Activated CD4-positive, alpha-beta T cell treated with anti-CD3 and anti-CD28 coated beads, Interleukin-2, amount 10 ng/mL, durations not matched to agents 24 days and 14 days (primary cell): ENCODE measurements at regions not wholly inside any gene's neighbourhood (a gene's known extent, or its start where the extent isn't known, plus 50 kb on each side); places are given as distances from the start of the nearest gene placed in this dataset.

Experiments used
- DNase-seq: peaks from one replicate; pipeline ENCODE4 v3.0.0; 2022
- H3K27ac Mint-ChIP-seq: one replicate; pipeline ENCODE4 v1.8.0; 2022; ENCODE audit warnings: mild to moderate bottlenecking, mixed read lengths
- H3K27me3 Mint-ChIP-seq: one replicate; pipeline ENCODE4 v1.8.0; 2022; ENCODE audit warnings: mixed read lengths
- H3K36me3 Mint-ChIP-seq: one replicate; pipeline ENCODE4 v1.8.0; 2022; ENCODE audit warnings: low read depth, mild to moderate bottlenecking, mixed read lengths
- H3K4me1 Mint-ChIP-seq: one replicate; pipeline ENCODE4 v1.8.0; 2021; ENCODE audit warnings: mixed read lengths
- H3K4me3 Mint-ChIP-seq: one replicate; pipeline ENCODE4 v1.8.0; 2022; ENCODE audit warnings: mild to moderate bottlenecking, moderate library complexity, mixed read lengths
- H3K9me3 Mint-ChIP-seq: one replicate; pipeline ENCODE4 v1.8.0; 2021; ENCODE audit warnings: mixed read lengths
- intact Hi-C: fragments of 100-400 bp; cut with micrococcal nuclease; formaldehyde crosslinking; loops from one replicate; pipeline ENCODE4 v1.15.1; 2023

DNA sequence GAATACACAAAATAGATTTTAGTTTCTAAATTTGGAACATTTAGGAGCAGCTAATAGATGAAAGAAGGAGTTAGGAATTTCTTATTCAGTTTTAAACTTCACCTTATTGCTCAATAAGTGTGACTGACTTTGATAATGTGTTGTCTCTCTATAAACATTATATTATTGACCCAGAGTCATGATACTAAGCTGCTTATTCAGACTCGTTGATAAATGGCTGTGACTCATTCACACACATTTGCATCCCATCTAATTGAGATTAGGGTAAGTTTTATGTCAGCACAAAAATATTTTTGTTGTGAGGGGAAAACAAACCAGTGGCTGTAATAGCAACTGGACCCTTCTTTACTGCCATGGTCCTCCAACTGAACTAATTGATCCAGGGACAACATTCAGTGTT lies 137.6 kb downstream of the GOLIM4 start:
- intact Hi-C loops, result no loop called here
- no peaks in the 10 kb centered on the region for H3K4me1 Mint-ChIP-seq
- H3K36me3 Mint-ChIP-seq, result no peaks in the 10 kb centered on the region
- H3K27me3 Mint-ChIP-seq, result peaks cover 2% of the 10 kb centered on the region
- no peak overlapping the region for H3K4me3 Mint-ChIP-seq
- H3K9me3 Mint-ChIP-seq, result no peaks in the 10 kb centered on the region
- no peak for DNase-seq
- no peak overlapping the region for H3K27ac Mint-ChIP-seq

DNA sequence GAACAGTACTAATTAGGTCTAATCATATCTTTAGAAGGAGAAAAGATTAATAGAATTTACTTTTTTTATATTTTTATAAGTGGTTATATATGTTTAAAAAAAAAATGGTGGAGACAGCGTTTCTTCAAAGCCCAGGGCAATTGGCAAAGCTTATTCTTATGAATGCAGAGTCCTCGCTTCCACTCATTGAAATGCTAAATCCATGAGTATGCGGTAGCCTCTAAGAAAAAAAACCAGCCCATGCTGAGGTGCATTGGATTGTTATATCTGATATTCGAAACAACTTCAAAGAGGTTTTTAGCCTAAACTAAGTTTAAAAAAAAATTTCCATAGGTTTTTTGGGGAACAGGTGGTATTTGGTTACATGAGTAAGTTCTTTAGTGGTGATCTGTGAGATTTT lies 142.8 kb downstream of the GOLIM4 start:
- Mint-ChIP-seq H3K27me3 (no peaks in the 10 kb centered on the region), H3K9me3 (no peaks in the 10 kb centered on the region), H3K27ac (no peak overlapping the region), H3K36me3 (no peaks in the 10 kb centered on the region), H3K4me1 (no peaks in the 10 kb centered on the region), H3K4me3 (no peak overlapping the region)
- intact Hi-C loops, result no loop called here
- DNase-seq, result no peak

DNA sequence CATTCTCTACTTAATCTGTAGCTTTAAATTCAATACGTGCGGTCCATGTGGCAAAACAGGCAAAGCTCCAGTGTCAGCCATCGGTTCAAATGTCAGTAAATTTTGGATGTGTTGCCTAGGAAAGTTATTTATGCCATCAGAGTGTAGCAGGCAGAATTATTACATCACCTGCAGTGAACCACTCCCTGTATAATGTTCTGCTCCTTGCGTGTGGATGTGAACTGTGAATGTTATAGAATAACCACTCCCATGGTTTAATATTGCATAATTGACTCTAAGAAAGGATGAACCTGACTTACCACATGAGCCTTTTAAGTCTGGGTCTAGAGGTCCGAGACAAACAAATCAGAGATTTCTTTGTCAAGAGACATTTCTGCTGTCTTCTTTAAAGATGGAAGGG lies 145.5 kb downstream of the GOLIM4 start:
- Mint-ChIP-seq H3K27ac (no peak overlapping the region), H3K9me3 (no peaks in the 10 kb centered on the region), H3K4me1 (no peaks in the 10 kb centered on the region), H3K36me3 (no peaks in the 10 kb centered on the region), H3K27me3 (peaks cover 2% of the 10 kb centered on the region), H3K4me3 (no peak overlapping the region)
- DNase-seq, result no peak
- intact Hi-C loops, result no loop called here

DNA sequence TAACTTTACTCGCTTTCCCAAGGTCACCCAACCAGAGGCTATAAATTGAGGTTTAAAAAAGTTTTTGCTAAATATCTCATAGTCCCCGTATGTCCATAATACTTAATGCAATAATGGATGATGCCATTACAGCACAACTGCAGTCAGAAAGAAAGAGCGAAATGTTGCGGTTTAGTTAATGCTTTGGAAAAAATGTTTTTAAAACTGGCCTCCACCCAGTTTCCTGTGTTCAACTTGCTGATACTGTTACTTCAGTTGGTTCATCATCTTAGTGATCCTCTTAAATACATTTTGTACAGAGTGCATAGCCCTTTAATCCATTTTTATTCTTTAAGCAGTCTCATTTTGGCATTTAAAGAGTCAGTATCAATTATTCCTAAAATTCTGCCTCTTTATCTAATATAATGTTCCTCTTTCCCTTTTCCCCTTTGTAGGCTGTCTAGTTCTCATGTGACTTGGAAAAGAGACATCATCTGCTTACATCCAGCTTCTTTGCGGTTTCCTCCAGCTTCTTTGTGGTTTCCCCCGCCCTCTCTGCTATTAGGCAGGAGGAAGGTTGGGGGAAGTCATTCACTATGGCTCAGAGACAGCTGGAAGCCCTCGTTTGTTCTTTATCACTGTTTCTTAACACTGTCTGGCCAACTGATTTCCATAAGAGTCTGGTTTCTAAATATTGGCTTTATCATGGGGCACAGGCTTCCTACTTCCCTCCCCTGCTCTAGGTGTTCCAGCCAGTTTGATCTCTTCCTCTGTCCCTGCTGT lies 154.3 kb downstream of the GOLIM4 start:
- intact Hi-C loops, result loop anchor here (2.0 kb wide), 1 partner anchor 61 kb away; no protein-coding TSS in a partner anchor
- Mint-ChIP-seq H3K27me3 (peaks cover 1% of the 10 kb centered on the region), H3K4me3 (no peak overlapping the region), H3K36me3 (no peaks in the 10 kb centered on the region), H3K9me3 (no peaks in the 10 kb centered on the region), H3K27ac (no peak overlapping the region), H3K4me1 (no peaks in the 10 kb centered on the region)
- DNase-seq, result no peak

DNA sequence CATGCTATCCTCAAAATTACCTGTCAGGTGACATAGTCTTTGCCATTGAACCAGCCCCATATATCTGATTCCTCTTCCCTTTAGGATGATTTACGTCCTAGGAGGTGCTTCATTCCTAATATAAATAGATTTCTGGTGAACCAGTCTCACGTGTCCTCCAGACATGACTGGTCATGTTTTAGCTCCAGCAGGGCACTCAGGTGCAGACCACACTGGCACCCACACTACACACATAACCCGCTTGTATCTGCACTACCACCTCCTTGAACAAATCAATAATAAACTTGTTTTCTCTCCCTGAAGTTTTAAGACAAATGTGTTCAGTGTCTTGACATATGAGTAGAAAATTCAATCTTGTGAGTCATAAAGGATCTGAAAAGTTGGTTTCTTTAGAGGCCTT lies 155.5 kb downstream of the GOLIM4 start:
- Mint-ChIP-seq H3K9me3 (no peaks in the 10 kb centered on the region), H3K27me3 (peaks cover 1% of the 10 kb centered on the region), H3K4me3 (no peak overlapping the region), H3K4me1 (no peaks in the 10 kb centered on the region), H3K27ac (no peak overlapping the region), H3K36me3 (no peaks in the 10 kb centered on the region)
- no peak for DNase-seq
- intact Hi-C loops, result loop anchor here (2.0 kb wide), 1 partner anchor 63 kb away; no protein-coding TSS in a partner anchor

DNA sequence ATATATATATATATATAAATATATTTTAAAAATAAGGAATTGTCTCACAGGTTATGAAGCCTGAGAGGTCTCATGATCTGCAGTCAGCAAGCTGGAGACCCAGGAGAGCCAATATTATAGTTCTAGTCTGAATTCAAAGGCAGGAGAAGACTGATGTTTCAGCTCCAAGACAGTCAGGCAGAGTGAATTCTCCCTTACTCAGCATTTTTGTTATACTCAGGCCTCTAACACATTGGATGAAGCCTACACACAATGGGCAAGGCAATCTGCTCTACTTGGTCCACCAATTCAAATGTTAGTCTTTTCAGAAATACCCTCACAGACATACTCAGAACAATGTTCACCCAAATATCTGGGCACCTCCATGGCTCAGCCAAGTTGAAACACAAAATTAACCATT lies 157.2 kb downstream of the GOLIM4 start:
- no peak overlapping the region for H3K27ac Mint-ChIP-seq
- peaks cover 1% of the 10 kb centered on the region for H3K27me3 Mint-ChIP-seq
- DNase-seq, result no peak
- H3K4me1 Mint-ChIP-seq, result no peaks in the 10 kb centered on the region
- H3K4me3 Mint-ChIP-seq, result no peak overlapping the region
- intact Hi-C loops, result no loop called here
- no peaks in the 10 kb centered on the region for H3K9me3 Mint-ChIP-seq
- H3K36me3 Mint-ChIP-seq, result no peaks in the 10 kb centered on the region

DNA sequence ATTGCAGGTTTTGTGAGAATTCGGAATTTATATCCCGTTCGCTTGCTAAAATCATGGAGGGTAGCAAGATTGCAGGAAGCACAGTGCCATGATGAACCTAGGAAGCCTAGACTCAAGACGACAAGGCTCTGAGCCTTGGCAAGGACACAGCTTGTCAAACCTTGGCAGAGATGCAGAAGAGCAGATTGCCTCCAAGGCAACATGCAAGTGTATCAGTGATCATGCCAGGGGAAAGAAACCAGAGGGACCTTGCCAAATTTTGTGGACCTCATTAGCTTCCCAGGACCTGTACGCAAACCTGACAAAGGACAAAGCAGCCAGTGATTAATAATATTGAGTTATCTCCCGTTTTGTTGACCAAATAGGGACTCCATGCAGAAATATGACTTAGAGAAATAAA lies 159.7 kb downstream of the GOLIM4 start:
- H3K27me3 Mint-ChIP-seq, result no peaks in the 10 kb centered on the region

DNA sequence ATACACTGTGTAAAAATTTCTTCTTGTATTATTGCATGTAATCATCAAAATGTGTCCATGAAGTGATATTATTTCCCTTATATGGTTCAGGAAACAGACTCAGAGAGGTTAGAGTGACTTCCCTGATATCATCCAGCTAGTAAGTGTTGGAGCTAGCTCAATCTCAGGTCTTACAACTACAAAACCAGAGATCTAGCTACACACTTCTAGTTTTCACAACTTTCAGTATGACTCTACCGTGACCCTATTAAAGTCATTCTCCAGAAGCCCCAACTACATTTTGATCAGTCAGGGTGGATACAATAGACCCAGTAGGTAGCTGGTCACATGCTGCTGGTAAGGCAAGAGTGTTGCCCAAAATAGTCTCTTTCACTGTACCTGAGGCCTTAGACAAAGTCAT lies 165.3 kb downstream of the GOLIM4 start:
- H3K27ac Mint-ChIP-seq, result no peak overlapping the region
- no peaks in the 10 kb centered on the region for H3K27me3 Mint-ChIP-seq
- no peak overlapping the region for H3K4me3 Mint-ChIP-seq
- no peaks in the 10 kb centered on the region for H3K4me1 Mint-ChIP-seq
- DNase-seq, result no peak
- H3K9me3 Mint-ChIP-seq, result no peaks in the 10 kb centered on the region
- intact Hi-C loops, result loop anchor here (5.0 kb wide), 1 partner anchor 237 kb away; no protein-coding TSS in a partner anchor
- no peaks in the 10 kb centered on the region for H3K36me3 Mint-ChIP-seq

More for the DNA sequence above, 159.7 kb downstream of the GOLIM4 start:
- no peak overlapping the region for H3K4me3 Mint-ChIP-seq
- no peaks in the 10 kb centered on the region for H3K9me3 Mint-ChIP-seq
- no peak for DNase-seq
- no peaks in the 10 kb centered on the region for H3K36me3 Mint-ChIP-seq
- no peaks in the 10 kb centered on the region for H3K4me1 Mint-ChIP-seq
- no peak overlapping the region for H3K27ac Mint-ChIP-seq
- intact Hi-C loops, result no loop called here

DNA sequence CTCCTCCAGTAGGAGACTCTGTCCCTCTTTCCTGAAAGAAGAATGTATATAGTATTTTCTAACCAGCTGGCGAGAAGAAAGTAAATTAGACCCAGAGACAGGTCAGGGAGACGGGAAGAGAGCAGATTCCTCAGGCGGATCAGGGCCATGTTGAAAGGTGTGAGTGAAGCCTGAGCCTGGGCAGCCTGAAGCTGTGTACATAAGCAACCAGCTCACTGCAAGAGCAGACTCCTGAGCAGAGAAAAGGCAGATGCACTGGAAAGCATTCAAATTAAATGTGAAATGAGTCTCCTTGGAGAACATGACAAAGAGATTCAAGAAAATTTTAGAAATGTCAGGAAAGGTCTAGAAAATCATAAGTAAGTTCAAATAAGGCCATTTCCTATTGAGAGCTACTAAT lies 165.8 kb downstream of the GOLIM4 start:
- no peak overlapping the region for H3K4me3 Mint-ChIP-seq
- no peak overlapping the region for H3K27ac Mint-ChIP-seq
- H3K36me3 Mint-ChIP-seq, result no peaks in the 10 kb centered on the region
- no peak for DNase-seq
- no peaks in the 10 kb centered on the region for H3K4me1 Mint-ChIP-seq
- intact Hi-C loops, result loop anchor here (5.0 kb wide), 1 partner anchor 237 kb away; no protein-coding TSS in a partner anchor
- H3K27me3 Mint-ChIP-seq, result no peaks in the 10 kb centered on the region
- H3K9me3 Mint-ChIP-seq, result no peaks in the 10 kb centered on the region

DNA sequence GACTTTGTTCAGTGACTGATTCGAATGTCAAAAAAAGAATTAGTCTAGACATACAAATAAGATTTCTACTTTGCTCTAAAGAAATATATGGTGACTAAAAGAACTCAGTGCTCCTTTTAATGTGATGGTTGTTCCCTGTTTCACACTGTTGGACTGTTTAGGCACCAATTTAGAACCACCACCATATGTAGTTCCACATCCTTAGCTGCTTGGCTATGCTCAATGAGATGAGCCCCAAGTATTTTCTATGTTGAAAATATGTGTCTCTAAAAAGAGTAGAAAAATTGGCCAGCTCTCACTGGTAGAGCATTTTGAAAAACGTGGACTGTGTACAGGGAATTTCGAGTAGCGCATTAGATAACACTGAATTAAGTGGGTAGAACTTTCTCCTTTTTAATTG lies 167.3 kb downstream of the GOLIM4 start:
- no peaks in the 10 kb centered on the region for H3K4me1 Mint-ChIP-seq
- H3K9me3 Mint-ChIP-seq, result no peaks in the 10 kb centered on the region
- intact Hi-C loops, result loop anchor here (1.0 kb wide), 1 partner anchor 112 kb away; no protein-coding TSS in a partner anchor
- no peak overlapping the region for H3K4me3 Mint-ChIP-seq
- no peak overlapping the region for H3K27ac Mint-ChIP-seq
- H3K36me3 Mint-ChIP-seq, result no peaks in the 10 kb centered on the region
- no peak for DNase-seq
- no peaks in the 10 kb centered on the region for H3K27me3 Mint-ChIP-seq

DNA sequence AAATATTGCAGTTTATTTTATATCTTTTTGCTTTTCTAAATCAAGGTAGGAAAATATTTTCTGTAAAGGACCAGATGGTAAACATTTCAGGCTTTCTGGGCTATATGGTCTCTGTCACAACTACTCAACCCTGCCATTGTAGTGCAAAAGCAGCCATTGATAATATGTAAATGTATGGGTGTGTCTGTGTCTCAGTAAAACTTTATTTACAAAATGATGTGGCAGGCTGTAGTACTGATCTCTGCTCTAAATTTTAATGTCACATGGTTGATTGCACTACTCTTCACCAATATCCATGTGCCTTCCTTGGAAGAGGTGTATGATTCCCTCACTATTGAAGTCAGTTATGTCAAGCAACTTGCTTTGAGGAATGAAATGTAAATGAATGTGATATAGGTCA lies 175.0 kb downstream of the GOLIM4 start:
- Mint-ChIP-seq H3K27me3 (peaks cover 2% of the 10 kb centered on the region), H3K4me3 (no peak overlapping the region), H3K36me3 (no peaks in the 10 kb centered on the region), H3K27ac (no peak overlapping the region), H3K4me1 (no peaks in the 10 kb centered on the region), H3K9me3 (no peaks in the 10 kb centered on the region)
- DNase-seq, result no peak
- intact Hi-C loops, result no loop called here

DNA sequence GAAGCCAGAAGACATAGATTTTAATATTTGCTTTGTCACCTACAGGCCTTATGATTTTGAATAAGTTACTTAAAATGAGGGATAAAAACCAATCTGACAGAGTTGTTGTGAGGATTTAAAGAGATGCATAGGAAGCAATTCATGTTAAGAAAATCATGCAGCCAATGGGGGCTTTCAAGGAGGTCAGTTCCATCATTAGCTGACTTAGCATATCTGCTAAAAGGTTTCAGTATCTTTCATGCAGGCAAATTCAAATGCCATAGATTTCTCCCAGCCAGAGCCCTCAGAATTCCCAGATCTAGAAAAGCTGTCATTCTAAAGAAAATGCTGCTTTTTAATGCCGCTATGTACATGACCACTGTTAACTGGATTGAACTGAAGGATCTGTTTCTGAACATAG lies 176.1 kb downstream of the GOLIM4 start:
- H3K9me3 Mint-ChIP-seq, result no peaks in the 10 kb centered on the region
- no peak overlapping the region for H3K4me3 Mint-ChIP-seq
- no peaks in the 10 kb centered on the region for H3K4me1 Mint-ChIP-seq
- H3K27ac Mint-ChIP-seq, result no peak overlapping the region
- H3K27me3 Mint-ChIP-seq, result peaks cover 2% of the 10 kb centered on the region
- DNase-seq, result no peak
- H3K36me3 Mint-ChIP-seq, result no peaks in the 10 kb centered on the region
- intact Hi-C loops, result no loop called here

DNA sequence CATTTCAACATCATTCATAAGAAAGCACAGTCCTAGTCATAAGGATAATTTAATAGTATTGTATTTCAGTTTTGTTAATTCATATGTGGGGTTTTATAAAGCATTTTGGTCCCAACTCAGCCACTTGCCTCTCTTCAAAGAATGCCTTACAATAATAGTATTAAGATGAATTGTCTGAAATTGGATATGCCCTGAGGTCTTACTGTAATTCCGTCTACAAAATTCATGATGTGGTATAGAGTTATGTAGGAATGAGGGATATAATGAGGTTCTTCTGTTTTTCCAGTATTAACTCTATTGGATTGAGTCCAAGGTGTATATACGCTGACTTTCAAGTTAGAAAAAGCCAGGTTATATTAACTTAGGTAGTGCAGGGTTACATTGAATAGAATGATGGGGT lies 177.0 kb downstream of the GOLIM4 start:
- H3K9me3 Mint-ChIP-seq, result no peaks in the 10 kb centered on the region
- no peak overlapping the region for H3K27ac Mint-ChIP-seq
- no peaks in the 10 kb centered on the region for H3K36me3 Mint-ChIP-seq
- H3K4me1 Mint-ChIP-seq, result no peaks in the 10 kb centered on the region
- DNase-seq, result no peak
- intact Hi-C loops, result no loop called here
- no peak overlapping the region for H3K4me3 Mint-ChIP-seq
- peaks cover 2% of the 10 kb centered on the region for H3K27me3 Mint-ChIP-seq

DNA sequence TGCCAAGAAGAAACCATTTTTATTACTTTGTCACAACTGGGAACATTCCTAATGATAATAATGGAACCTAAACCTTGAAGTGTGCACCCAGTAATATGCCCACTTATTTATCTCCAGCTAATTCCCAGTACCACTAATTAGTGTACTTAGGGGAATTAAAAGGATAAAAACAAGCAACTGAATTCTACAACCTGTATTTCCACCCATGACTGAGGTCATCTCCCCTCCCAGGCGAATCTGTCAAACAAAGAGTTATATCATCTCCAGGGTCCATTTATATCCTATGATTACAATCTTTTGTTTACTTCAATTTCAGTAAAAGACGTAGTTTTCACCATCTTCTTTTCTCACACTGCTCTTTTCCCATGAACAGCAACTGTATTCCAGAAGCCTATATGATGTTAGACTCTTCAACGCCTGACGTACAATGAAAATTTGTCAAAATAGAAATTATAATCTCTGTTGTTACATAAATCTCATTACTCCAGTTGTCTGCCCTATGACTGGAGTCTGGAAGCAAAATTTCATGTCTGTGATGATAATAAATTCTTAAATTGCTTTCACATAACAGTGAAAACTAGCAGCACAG lies 177.6 kb downstream of the GOLIM4 start:
- H3K4me3 Mint-ChIP-seq, result no peak overlapping the region
- no peaks in the 10 kb centered on the region for H3K9me3 Mint-ChIP-seq
- no peak overlapping the region for H3K27ac Mint-ChIP-seq
- no peak for DNase-seq
- H3K4me1 Mint-ChIP-seq, result no peaks in the 10 kb centered on the region
- intact Hi-C loops, result no loop called here
- peaks cover 2% of the 10 kb centered on the region for H3K27me3 Mint-ChIP-seq
- no peaks in the 10 kb centered on the region for H3K36me3 Mint-ChIP-seq
